ENCODE measurements at regions not wholly inside any gene's neighbourhood (a gene's known extent, or its start where the extent isn't known, plus 50 kb on each side); places are given as distances from the start of the nearest gene placed in this dataset.

GRCh38 chr18:52222211-52222610 is 117.8 kb upstream of the DCC start:
- DNase-seq, result no peak
- Histone ChIP-seq H3K9me2 (no peaks in the 10 kb centered on the region), H3F3A (replicated peaks; ENCODE audit: insufficient read depth) (no peaks in the 10 kb centered on the region), H2AFZ (ENCODE audit: low read depth) (no peak overlapping the region), H3K27ac (ENCODE audit: low read depth in 2 of 2, low read length in 1 of 2) (no peak overlapping the region), H3K4me3 (ENCODE audit: low read depth in 2 of 2, low read length in 1 of 2) (no peak overlapping the region), H3K4me2 (no peak overlapping the region), H3K4me1 (ENCODE audit: control insufficient read depth in 1 of 2, insufficient read depth in 2 of 2, low read depth in 1 of 2, low read length in 1 of 2) (peaks cover 5 to 12% of the 10 kb centered on the region in 2 experiments; a peak in 3 of 4 replicates), H3K27me3 (ENCODE audit: insufficient read depth) (no peaks in the 10 kb centered on the region), H3K79me2 (ENCODE audit: insufficient read depth) (no peaks in the 10 kb centered on the region), H3K36me3 (replicated peaks in 1 of 2; ENCODE audit: control insufficient read depth in 1 of 2, insufficient read depth in 2 of 2, low read length in 1 of 2) (no peaks in the 10 kb centered on the region), H3K9me3 (no peaks in the 10 kb centered on the region), H4K20me1 (ENCODE audit: insufficient read depth) (no peaks in the 10 kb centered on the region), H3K9ac (no peak overlapping the region)
- ChIA-PET POLR2A (no interaction called here), CTCF (interaction anchor here (0.6 kb wide), 1 partner anchor 964 kb away, joined by 3 read pairs; no protein-coding TSS in a partner anchor)
- no peak for TF ChIP-seq CTCF (IDR thresholded peaks at IDR 0.05)
- TF ChIP-seq POLR2AphosphoS5 (IDR thresholded peaks at IDR 0.05; ENCODE audit: low read depth, low read length), result no peak
- TF ChIP-seq USF2 (IDR thresholded peaks at IDR 0.05; ENCODE audit: borderline replicate concordance, low read depth, low read length), result no peak
- no peak for TF ChIP-seq MXI1 (IDR thresholded peaks at IDR 0.05; ENCODE audit: low read depth, low read length)
- TF ChIP-seq TAF1 (IDR thresholded peaks at IDR 0.05; ENCODE audit: borderline replicate concordance, low read depth, low read length), result no peak
- 69% methylated on average over 2 of the region's 2 CpGs for WGBS (ENCODE audit: low lambda C conversion rate)

DNA sequence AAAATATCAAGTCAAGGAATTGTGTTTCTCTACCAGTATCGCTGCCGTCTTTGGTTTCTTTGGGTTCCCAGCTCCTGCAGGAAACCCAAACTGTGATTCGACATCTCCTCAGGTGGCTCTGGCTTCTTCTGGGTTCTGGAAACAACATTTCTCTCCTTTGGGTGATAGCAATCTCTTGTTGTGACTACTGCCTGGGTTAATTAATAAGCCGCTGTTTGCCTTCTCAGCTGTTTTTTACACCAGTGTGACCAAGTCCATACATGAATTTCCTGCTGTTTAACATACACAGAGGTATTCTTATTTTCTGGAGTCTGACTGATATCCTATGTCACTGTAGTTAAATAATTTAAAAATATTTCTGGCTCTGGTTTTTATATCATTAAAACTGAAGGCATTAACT is 112.5 kb upstream of the DCC start:
- Histone ChIP-seq H2AFZ (ENCODE audit: low read depth) (no peak overlapping the region), H3K9ac (no peak overlapping the region), H3K9me3 (no peaks in the 10 kb centered on the region), H3K4me1 (ENCODE audit: control insufficient read depth in 1 of 2, insufficient read depth in 2 of 2, low read depth in 1 of 2, low read length in 1 of 2) (no peaks in the 10 kb centered on the region), H3K27ac (ENCODE audit: low read depth in 2 of 2, low read length in 1 of 2) (no peak overlapping the region), H3K27me3 (ENCODE audit: insufficient read depth) (no peaks in the 10 kb centered on the region), H3F3A (replicated peaks; ENCODE audit: insufficient read depth) (no peaks in the 10 kb centered on the region), H3K4me2 (no peak overlapping the region), H3K79me2 (ENCODE audit: insufficient read depth) (no peaks in the 10 kb centered on the region), H3K4me3 (ENCODE audit: low read depth in 2 of 2, low read length in 1 of 2) (no peak overlapping the region), H3K9me2 (no peaks in the 10 kb centered on the region), H4K20me1 (ENCODE audit: insufficient read depth) (no peaks in the 10 kb centered on the region), H3K36me3 (replicated peaks in 1 of 2; ENCODE audit: control insufficient read depth in 1 of 2, insufficient read depth in 2 of 2, low read length in 1 of 2) (no peaks in the 10 kb centered on the region)
- ChIA-PET POLR2A (no interaction called here), CTCF (no interaction called here)
- 78% methylated on average over 4 of the region's 4 CpGs for WGBS (ENCODE audit: low lambda C conversion rate)
- no peak for TF ChIP-seq EZH2phosphoT487 (IDR thresholded peaks at IDR 0.05; ENCODE audit: borderline replicate concordance, low read depth)
- TF ChIP-seq, protein P1, sequence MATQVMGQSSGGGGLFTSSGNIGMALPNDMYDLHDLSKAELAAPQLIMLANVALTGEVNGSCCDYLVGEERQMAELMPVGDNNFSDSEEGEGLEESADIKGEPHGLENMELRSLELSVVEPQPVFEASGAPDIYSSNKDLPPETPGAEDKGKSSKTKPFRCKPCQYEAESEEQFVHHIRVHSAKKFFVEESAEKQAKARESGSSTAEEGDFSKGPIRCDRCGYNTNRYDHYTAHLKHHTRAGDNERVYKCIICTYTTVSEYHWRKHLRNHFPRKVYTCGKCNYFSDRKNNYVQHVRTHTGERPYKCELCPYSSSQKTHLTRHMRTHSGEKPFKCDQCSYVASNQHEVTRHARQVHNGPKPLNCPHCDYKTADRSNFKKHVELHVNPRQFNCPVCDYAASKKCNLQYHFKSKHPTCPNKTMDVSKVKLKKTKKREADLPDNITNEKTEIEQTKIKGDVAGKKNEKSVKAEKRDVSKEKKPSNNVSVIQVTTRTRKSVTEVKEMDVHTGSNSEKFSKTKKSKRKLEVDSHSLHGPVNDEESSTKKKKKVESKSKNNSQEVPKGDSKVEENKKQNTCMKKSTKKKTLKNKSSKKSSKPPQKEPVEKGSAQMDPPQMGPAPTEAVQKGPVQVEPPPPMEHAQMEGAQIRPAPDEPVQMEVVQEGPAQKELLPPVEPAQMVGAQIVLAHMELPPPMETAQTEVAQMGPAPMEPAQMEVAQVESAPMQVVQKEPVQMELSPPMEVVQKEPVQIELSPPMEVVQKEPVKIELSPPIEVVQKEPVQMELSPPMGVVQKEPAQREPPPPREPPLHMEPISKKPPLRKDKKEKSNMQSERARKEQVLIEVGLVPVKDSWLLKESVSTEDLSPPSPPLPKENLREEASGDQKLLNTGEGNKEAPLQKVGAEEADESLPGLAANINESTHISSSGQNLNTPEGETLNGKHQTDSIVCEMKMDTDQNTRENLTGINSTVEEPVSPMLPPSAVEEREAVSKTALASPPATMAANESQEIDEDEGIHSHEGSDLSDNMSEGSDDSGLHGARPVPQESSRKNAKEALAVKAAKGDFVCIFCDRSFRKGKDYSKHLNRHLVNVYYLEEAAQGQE (IDR thresholded peaks at IDR 0.05; ENCODE audit: low read depth, low read length), result no peak
- no peak for TF ChIP-seq PBX3 (IDR thresholded peaks at IDR 0.05)
- TF ChIP-seq JUND (IDR thresholded peaks at IDR 0.05), result no peak
- TF ChIP-seq NRF1 (IDR thresholded peaks at IDR 0.05; ENCODE audit: low read depth, low read length), result no peak
- TF ChIP-seq FOSL2 (IDR thresholded peaks at IDR 0.05; ENCODE audit: borderline replicate concordance, low read depth), result no peak
- TF ChIP-seq RCOR1 (IDR thresholded peaks at IDR 0.05; ENCODE audit: low read length), result no peak
- DNase-seq, result no peak

Measured in SK-N-SH (cell line).